GM06990 (cell line): ENCODE measurements at regions not wholly inside any gene's neighbourhood (a gene's known extent, or its start where the extent isn't known, plus 50 kb on each side); places are given as distances from the start of the nearest gene placed in this dataset.

ENCODE experiments used
- DNase-seq: peaks from one replicate; pipeline ENCODE4 v3.0.0-alpha.2; 2011; ENCODE audit not compliant: insufficient read length; ENCODE audit errors: extremely low read depth
- H3K27me3 ChIP-seq: replicated peaks from 2 replicates; pipeline ENCODE4 v1.6.0; 2011; ENCODE audit warnings: low read length; ENCODE audit not compliant: control insufficient read depth, insufficient read depth
- H3K36me3 ChIP-seq: 2 replicates; pipeline ENCODE4 v1.5.1; 2011; ENCODE audit warnings: low read length; ENCODE audit not compliant: control insufficient read depth, insufficient read depth
- H3K4me3 ChIP-seq: replicated peaks from 2 replicates; pipeline ENCODE4 v1.5.1; 2011; ENCODE audit warnings: low read depth, mild to moderate bottlenecking, control low read depth, low read length
- TF ChIP-seq, protein P1 (sequence below): IDR thresholded peaks from 2 replicates; pipeline ENCODE4 v1.5.1; 2011; ENCODE audit warnings: low read length, control low read depth, mild to moderate bottlenecking, inconsistent platforms; ENCODE audit not compliant: insufficient read depth, poor library complexity, severe bottlenecking

DNA sequence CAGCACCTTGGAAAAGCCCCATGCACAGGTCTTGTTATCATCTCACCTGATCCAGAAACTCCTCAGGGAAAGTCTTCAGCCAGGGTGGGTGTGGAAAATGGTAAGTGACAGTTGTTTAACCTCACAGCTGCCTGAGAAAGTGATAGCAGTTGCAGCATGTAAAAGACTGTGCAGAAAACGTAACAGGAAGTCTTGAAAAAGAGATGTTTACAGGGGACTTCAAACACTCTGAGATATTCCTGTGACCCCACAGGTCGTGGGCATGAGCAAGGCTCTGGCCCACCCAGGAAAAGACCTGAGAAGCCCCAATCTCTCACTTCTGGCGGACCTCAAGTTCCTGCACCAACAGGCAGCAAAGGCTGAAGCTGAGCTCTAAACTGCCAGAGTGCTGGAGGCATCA is 826.9 kb downstream of the UQCRFS1 start:
- TF ChIP-seq, protein P1, sequence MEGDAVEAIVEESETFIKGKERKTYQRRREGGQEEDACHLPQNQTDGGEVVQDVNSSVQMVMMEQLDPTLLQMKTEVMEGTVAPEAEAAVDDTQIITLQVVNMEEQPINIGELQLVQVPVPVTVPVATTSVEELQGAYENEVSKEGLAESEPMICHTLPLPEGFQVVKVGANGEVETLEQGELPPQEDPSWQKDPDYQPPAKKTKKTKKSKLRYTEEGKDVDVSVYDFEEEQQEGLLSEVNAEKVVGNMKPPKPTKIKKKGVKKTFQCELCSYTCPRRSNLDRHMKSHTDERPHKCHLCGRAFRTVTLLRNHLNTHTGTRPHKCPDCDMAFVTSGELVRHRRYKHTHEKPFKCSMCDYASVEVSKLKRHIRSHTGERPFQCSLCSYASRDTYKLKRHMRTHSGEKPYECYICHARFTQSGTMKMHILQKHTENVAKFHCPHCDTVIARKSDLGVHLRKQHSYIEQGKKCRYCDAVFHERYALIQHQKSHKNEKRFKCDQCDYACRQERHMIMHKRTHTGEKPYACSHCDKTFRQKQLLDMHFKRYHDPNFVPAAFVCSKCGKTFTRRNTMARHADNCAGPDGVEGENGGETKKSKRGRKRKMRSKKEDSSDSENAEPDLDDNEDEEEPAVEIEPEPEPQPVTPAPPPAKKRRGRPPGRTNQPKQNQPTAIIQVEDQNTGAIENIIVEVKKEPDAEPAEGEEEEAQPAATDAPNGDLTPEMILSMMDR, result no peak

DNA sequence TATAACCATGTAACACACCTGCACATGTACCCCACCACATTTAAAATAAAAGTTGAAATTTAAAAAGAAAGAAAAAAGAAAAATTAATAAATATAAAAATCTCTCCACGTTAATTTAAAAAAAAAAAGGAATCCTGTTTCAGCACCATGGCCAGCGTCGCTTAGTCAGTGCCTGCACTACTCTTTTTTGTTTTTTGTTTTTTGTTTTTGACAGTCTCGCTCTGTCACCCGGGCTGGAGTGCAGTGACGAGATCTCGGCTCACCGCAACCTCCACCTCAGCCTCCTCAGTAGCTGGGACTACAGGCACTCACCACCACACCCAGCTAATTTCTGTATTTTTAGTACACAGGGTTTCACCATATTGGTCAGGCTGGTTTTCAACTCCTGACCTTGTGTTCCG is 835.9 kb downstream of the UQCRFS1 start:
- Histone ChIP-seq H3K36me3 (no peaks in the 10 kb centered on the region), H3K4me3 (no peak overlapping the region), H3K27me3 (no peaks in the 10 kb centered on the region)
- no peak for DNase-seq
- TF ChIP-seq, protein P1, result no peak

More for the DNA sequence above, 826.9 kb downstream of the UQCRFS1 start:
- Histone ChIP-seq H3K27me3 (no peaks in the 10 kb centered on the region), H3K36me3 (no peaks in the 10 kb centered on the region), H3K4me3 (no peak overlapping the region)
- no peak for DNase-seq

DNA sequence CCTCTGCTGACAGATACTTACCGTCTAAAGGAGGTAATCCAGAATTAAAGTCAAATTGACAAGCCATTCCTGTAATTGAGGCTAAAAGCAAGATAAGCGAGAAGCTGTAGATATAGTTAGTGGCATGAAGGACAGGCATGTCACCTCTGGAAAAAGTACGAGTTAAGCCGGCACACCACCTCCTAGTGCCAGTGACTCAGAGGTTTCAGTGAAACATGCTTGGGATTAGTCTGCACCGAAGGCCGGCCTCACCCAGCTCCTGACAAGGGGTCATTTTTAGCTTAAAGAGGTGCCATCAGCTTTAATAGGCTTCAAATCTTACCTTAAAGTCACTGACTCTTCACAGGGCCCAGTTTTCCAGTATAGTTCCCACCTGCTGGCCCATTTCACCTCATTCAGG is 838.0 kb downstream of the UQCRFS1 start:
- Histone ChIP-seq H3K36me3 (no peaks in the 10 kb centered on the region), H3K27me3 (no peaks in the 10 kb centered on the region), H3K4me3 (no peak overlapping the region)
- TF ChIP-seq, protein P1, result no peak
- no peak for DNase-seq

DNA sequence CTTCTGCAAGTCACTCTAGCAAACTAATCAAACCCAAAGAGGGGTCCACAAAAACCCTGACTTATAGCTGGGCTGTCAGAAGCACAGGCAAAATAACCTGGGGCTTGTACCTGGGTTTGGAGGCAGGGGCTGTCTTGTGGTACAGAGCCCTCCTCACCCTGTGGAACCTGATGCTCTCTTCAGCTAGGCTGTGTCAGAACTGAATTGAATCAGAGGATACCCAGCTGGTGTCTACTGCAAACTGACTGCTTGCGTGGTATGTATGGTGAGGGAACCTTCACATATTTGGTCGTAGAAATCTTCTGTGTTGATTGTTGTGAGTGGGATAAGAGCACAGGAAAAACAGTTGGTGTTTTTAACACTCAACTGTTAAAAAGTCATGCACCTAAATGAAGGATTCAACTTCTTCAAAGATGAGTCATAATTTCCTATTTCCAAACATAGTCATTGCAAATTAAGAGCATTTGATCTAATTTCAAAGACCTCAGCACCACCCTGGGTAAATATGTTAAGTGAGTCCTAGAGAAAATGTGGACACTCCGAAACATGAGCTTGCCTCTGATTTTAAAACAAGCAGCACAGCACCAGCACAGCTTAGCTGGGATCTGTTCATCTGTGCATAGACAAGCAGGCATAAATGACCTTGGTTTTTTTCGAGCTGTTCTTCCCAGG is 840.2 kb downstream of the UQCRFS1 start:
- Histone ChIP-seq H3K27me3 (no peaks in the 10 kb centered on the region), H3K36me3 (no peaks in the 10 kb centered on the region), H3K4me3 (no peak overlapping the region)
- DNase-seq, result no peak
- TF ChIP-seq, protein P1, result no peak

DNA sequence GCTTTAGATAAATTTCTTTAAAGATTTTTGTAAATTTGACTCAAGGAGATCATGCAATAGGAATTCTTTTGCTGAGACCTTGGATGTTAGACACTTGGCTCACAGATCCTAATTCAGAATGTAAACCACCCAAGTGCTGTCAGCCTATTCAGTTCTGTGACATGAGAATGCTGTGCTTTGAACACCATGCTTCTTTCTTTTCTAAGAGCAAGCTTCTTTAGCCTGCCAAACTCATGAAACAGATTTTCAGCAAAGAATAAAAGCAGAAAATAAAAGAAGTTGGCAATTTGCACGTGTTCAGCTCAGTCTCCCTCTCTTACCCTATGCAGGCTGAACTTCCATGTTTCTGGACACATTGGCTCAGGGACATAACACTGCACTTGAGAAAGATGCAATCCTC is 845.8 kb downstream of the UQCRFS1 start:
- TF ChIP-seq, protein P1, result no peak
- Histone ChIP-seq H3K27me3 (no peaks in the 10 kb centered on the region), H3K4me3 (no peak overlapping the region), H3K36me3 (no peaks in the 10 kb centered on the region)
- no peak for DNase-seq

DNA sequence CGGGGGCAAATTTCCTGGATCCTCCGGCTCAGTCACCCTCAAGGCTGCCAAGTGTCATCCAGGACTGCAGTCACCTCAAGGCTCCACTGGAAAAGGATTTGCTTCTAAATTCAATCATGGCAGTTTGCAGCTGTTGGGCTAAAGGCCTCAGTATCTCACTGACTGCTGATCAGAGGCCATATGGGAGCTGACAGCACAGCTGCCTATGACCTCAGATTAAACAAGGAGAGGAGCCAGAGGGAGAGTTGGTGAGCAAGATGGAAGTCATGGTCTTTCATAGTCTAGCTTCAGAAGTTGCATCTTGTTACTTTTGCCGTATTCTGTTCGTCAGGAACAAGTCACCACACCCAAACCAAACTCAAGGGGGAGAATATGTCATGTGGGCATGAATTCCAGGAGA is 849.7 kb downstream of the UQCRFS1 start:
- TF ChIP-seq, protein P1, result no peak
- Histone ChIP-seq H3K27me3 (no peaks in the 10 kb centered on the region), H3K4me3 (no peak overlapping the region), H3K36me3 (no peaks in the 10 kb centered on the region)
- DNase-seq, result no peak
